ENCODE measurements at regions not wholly inside any gene's neighbourhood (a gene's known extent, or its start where the extent isn't known, plus 50 kb on each side); places are given as distances from the start of the nearest gene placed in this dataset.

DNA sequence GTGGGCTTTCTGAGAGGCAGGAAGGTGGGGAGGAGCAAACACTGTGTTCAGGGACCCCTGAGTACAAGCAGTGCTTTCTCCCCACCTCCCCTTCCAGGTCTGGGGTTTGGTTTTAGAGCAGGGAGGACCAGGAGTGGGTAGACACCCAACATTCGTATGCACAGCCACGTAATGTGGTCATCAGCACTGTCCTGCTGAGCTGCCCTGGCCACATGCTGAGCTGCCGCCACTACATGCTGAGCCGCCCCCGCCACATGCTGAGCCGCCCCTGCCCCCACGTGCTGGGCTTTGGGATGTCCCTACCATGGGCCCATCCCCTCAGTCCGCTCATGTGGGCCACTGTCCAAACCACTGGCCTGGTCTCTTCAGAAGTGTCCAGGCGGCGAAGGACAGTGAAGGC is 214.9 kb upstream of the CST7 start (continued):
- no peak for TF ChIP-seq TOE1 (IDR thresholded peaks at IDR 0.05; ENCODE audit: borderline replicate concordance)
- TF ChIP-seq TOE1 (CRISPR knock-in tag; IDR thresholded peaks at IDR 0.05; ENCODE audit: borderline replicate concordance, low read depth), result no peak
- TF ChIP-seq STAG1 (CRISPR knock-in tag; IDR thresholded peaks at IDR 0.05; ENCODE audit: borderline replicate concordance), result no peak
- TF ChIP-seq, protein P1, sequence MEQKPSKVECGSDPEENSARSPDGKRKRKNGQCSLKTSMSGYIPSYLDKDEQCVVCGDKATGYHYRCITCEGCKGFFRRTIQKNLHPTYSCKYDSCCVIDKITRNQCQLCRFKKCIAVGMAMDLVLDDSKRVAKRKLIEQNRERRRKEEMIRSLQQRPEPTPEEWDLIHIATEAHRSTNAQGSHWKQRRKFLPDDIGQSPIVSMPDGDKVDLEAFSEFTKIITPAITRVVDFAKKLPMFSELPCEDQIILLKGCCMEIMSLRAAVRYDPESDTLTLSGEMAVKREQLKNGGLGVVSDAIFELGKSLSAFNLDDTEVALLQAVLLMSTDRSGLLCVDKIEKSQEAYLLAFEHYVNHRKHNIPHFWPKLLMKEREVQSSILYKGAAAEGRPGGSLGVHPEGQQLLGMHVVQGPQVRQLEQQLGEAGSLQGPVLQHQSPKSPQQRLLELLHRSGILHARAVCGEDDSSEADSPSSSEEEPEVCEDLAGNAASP (IDR thresholded peaks at IDR 0.05), result no peak
- no peak for TF ChIP-seq PCBP1 (IDR thresholded peaks at IDR 0.05; ENCODE audit: low read depth, low read length, poor library complexity, severe bottlenecking)
- TF ChIP-seq NFE2 (IDR thresholded peaks at IDR 0.05; ENCODE audit: low read depth), result no peak
- TF ChIP-seq, protein P2, sequence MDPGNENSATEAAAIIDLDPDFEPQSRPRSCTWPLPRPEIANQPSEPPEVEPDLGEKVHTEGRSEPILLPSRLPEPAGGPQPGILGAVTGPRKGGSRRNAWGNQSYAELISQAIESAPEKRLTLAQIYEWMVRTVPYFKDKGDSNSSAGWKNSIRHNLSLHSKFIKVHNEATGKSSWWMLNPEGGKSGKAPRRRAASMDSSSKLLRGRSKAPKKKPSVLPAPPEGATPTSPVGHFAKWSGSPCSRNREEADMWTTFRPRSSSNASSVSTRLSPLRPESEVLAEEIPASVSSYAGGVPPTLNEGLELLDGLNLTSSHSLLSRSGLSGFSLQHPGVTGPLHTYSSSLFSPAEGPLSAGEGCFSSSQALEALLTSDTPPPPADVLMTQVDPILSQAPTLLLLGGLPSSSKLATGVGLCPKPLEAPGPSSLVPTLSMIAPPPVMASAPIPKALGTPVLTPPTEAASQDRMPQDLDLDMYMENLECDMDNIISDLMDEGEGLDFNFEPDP (CRISPR knock-in tag; IDR thresholded peaks at IDR 0.05), result no peak
- TF ChIP-seq, protein P3, sequence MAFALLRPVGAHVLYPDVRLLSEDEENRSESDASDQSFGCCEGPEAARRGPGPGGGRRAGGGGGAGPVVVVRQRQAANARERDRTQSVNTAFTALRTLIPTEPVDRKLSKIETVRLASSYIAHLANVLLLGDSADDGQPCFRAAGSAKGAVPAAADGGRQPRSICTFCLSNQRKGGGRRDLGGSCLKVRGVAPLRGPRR (CRISPR knock-in tag; IDR thresholded peaks at IDR 0.05), result no peak
- no peak for TF ChIP-seq IRF2 (CRISPR knock-in tag; IDR thresholded peaks at IDR 0.05)
- TF ChIP-seq MAFF (IDR thresholded peaks at IDR 0.05; ENCODE audit: low read length), result no peak
